Inferior parietal cortex (tissue), 1 donor: ENCODE measurements at regions not wholly inside any gene's neighbourhood (a gene's known extent, or its start where the extent isn't known, plus 50 kb on each side); places are given as distances from the start of the nearest gene placed in this dataset.
A peak's percentile ranks its signal among the peaks of the same experiment; 100 is the strongest.
"Not testable (repeated sequence)": the region's sequence is repeated elsewhere in the genome, so short reads cannot be mapped to it uniquely, and the experiment has no call there.

Experiments used
- DNase-seq: peaks from one replicate; pipeline ENCODE4 v3.0.0-alpha.2; 2016; ENCODE audit errors: extremely low spot score

DNA sequence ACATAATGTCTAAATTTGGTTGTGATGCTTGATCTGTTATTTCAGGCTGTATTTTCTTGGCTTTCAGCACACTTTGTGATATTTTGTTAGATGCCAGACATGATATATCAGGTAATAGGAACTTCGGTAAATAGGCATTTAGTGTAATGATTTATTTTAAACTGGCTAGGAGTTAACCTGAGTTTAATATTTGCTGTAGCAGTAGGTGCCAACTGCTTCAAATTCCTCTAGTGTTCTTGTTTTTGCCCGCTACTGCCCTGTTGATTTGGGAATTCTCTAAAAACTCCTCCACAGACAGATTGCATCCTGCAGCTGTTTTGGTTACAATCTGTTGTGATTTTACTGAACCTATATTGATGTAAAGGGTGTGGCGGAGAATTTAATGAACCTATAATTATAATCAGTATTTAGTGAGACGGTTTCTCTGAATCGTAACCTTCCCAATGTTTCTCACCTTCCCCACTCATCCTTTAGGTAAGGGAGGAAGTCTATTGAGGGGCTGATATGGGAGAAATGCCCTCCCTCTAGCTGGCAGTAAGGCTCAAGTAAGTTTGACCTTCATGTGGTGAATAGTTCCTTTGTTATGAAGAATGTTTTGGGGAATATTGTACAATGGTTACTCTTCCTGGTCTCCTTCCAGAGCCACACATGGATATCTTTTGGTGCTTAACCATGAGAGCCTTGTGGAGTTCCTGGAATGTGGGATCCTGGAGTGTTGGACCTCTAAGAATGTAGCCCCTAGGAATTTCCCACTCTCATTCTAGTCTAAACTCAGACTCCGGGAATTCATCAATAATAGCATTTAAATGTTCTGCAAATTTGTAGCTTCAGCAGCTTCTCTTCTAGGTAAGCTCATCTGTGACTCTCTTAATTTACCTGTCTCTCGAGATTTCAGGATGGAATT is 634.1 kb downstream of the FSCB start:
- no peak for DNase-seq

- no peak for DNase-seq
Measured at GRCh38 chr14:43872222-43872621, 634.9 kb downstream of the FSCB start.

GRCh38 chr14:43858981-43859380 is 648.1 kb downstream of the FSCB start:
- DNase-seq = no peak

DNA sequence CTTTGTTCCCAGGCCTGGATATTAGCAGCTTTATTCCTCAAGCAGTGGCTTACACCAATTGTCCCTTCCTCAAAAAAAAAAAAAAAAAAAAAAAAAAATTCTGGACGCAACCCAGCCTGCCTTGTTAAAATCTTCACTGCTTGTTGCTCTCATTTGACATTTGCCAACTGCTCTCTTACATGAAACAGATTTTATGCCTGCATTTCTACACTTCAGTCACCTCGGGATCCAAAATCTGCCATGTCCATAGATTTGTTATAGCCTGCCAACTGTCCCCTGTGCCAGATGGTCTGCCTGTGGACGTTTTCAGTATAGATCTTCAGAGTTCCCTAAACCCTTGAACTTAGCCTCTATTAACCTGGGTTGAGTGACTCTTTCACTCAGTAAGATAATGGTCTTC is 651.5 kb downstream of the FSCB start:
- DNase-seq = no peak

DNA sequence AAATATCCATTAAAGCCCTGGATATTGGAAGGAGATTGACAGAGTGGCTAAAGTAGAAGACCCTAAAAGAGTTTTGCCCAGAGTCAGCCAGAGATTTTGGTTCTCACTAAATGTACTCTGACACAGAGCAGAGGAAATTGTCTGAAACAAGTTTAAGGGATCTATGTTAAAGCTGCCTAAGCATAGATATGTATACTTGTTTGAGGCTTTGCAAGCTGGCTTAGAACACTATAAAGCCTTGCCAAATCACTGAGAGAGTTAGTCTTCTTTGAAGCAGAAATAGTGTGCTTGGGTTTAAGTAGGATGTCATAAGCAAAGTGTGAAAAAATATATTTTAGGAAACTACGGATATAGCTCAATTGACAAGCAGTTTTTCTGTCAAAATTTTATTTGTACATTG is 653.5 kb downstream of the FSCB start:
- peak; percentile 19 for DNase-seq

GRCh38 chr14:43803076-43803689 is 703.9 kb downstream of the FSCB start:
- DNase-seq = no peak

GRCh38 chr14:43795600-43796228 is 711.4 kb downstream of the FSCB start:
- DNase-seq = peak; percentile 25

DNA sequence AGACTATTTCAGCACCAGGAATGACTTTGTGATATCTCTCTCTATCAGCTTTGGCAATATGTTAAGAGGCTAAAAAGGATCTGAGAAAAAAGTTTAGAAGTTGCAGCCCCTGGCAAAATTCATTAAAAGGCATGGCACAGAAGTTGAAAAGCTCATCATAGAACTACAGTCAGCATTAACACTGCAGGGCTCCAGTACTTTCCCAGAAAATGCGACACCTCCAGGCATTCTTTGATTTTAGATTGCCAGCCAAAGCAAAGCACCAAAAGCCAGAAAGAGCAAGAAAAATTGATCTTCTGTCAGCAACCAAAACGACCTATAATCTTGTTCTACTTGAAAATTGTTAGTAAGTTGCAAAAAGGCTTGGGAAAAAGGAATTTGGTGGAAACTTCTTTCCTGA is 713.5 kb downstream of the FSCB start:
- no peak for DNase-seq

DNA sequence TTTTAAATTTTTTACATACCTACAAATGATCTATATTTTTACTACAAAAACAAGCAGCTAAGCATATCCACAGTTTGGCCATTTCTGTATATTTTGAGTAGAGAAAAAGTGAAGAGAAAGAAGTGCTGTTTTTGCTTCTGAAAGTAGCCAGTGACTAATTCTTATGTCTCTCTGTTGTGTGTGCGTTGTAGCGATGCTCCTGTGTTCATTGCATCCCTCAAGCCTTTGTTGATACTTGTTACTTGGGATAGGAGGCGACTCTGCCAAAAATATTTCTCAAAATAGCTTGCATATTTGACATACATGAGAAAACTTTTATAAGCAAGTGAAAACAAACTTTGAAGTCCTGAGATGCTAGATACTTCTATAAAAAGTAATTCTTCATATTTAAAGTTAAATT is 714.1 kb downstream of the FSCB start:
- DNase-seq = no peak

- DNase-seq = no peak
Measured at GRCh38 chr14:43790681-43791080, 716.4 kb downstream of the FSCB start.

GRCh38 chr14:43789458-43789857 is 717.6 kb downstream of the FSCB start:
- DNase-seq = no peak

GRCh38 chr14:43786066-43786762 is 720.9 kb downstream of the FSCB start:
- DNase-seq = no peak

GRCh38 chr14:43784432-43784831 is 722.7 kb downstream of the FSCB start:
- DNase-seq = not testable (repeated sequence)

DNA sequence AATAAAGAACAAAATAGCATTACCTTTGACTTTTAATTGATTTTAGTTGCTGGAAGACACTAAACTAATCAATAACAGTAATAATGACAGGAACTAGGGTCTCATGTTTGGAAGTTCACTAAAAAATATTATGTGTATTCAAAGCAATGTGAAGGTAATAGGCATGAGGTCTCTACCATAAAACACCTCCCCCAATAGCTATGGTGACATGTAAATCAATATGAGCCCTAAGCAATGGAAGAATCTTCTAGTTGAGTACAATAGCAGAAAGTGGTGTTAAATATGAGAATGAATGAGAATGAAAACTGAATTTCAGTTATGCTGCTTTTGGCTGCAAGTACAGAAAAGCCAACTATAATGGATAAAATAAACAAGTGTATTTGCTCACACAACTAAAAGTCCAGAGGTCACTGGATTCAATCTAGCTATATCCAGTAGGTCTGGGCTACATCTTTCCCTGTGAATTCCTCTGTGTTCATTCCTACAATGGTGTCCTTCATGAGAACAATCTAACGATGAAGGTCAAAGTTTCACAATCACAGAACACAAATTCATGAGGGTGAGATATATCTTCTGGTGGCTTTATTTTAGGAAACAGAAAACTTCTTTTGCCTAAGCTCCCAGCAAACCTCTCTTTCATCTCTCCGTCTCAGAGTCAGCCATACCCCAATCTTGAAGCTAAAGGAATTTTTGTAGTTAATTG is 728.0 kb downstream of the FSCB start:
- DNase-seq = no peak

GRCh38 chr14:43778570-43778936 is 728.5 kb downstream of the FSCB start:
- DNase-seq = no peak

DNA sequence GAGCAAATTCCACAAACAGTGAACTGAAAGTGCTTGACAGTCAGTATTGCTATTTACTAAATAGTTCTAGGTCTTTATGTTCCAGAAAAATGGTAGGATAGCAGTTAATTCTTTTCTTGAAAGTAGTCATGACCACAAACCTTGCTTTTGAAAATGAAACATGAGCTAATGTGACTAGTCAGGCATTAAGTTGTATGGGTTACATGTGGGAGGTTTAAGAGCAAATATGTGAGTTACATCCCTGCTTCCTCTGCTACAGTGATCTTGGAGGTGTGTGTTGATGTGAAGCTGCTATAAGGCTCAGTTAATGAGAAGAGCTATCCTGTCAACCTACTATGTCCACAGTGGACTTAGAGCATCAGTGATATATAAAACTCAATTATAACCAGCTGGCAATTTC is 741.6 kb downstream of the FSCB start:
- DNase-seq = no peak

DNA sequence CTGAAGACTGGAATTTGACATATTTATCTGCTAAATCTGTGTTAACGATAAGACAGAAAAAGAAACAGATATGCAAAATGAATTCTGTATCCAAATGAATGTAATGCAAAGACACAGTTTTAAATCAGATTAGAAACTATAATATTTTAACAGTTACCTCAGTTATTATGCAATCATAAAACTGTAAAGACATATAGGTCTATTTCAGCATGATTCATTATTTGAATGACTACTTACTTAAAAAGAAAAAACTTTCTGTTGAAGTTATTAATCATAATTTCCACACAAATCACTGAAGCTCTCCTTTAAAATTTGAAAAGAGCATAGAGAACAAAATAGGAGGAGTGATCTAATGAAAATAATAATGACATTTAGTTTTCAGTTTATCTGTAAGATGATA is 742.6 kb downstream of the FSCB start:
- DNase-seq = no peak

DNA sequence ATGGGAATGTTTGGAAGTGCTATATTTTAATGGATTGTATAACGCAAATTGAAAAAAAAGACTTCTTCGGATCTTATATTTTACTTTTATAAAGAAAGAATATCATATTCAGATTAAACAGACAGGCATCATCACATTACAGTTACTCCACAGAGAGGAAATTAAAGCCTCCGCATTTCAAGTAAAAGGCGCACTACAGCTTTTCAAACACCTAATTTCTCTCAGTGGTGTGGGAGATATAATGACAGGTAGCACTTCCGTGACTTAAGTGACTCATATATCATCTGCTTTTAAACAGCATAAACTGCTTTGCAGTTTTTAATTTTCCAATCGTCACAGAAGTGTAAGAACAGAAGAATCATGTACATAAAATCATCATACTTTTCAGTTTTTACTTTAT is 751.4 kb downstream of the FSCB start:
- DNase-seq = no peak

DNA sequence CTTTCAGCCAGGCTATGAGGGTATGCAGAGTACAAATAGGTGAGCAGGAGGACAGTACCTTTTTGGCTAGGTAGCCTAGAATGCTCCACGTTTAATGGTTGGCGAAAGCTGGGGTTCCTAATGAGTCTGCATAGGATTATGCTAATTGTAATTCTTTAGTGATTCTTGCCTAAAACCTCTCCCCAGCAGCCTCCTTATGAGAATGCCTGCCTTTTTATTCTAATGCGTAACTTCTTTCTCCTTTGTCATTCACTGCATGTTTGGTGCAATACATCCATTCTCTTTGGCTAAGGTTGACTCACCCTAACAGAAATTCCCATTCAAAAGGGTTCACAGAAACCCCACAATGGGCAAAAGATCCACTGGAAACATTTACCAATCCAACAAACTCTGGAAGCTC is 752.2 kb downstream of the FSCB start:
- no peak for DNase-seq

- no peak for DNase-seq
Measured at GRCh38 chr14:43745746-43746145, 761.3 kb downstream of the FSCB start.

DNA sequence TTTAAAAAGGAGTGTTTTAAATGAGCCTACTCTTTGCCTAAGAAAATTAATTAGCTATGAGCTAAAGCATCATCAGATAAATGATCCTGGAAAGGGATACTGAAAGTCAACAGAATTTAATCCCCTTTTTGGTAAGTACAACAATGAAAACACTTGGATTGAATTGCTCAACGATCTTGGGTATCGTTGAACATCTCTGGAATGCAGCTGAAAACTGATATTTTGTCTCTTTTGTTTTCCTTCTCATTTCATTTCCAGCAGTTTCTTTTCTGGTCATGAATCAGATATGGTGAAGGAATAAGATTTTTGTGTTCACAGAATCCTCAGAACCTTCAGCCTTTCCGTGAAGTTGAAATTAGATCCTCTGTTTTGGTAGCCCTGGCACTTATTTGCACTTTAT is 771.2 kb downstream of the FSCB start:
- DNase-seq = no peak

DNA sequence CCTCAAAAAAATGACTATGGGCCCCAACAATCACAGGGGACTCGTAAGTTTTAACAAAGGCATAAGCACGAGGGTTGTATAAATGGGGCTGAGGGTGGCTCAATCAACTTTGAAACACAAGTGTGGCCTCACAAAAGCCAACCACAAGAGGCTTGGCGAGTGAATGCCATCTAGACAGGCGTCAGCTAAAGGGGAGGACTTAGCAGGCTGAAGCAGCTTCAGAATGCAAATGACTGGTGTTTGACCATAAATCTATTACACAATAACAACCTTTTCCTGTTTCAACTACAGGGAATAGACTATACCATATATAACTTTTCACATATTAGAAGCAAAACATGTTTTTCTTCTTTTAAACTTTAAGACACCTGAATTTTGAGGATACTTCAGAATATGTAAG is 777.9 kb downstream of the FSCB start:
- no peak for DNase-seq
